HL-60 (cell line): ENCODE measurements at regions not wholly inside any gene's neighbourhood (a gene's known extent, or its start where the extent isn't known, plus 50 kb on each side); places are given as distances from the start of the nearest gene placed in this dataset.

Experiments
- CTCF ChIP-seq: IDR thresholded peaks from one replicate; pipeline ENCODE4 v1.5.1; 2011; ENCODE audit warnings: low read length, control low read depth, inconsistent platforms; ENCODE audit not compliant: insufficient read depth
- GABPA ChIP-seq: IDR thresholded peaks from 2 replicates; pipeline ENCODE4 v1.6.1; 2012; ENCODE audit warnings: low read depth
- POLR2AphosphoS5 ChIP-seq: IDR thresholded peaks from 2 replicates; pipeline ENCODE4 v1.6.1; 2012; ENCODE audit warnings: low read depth
- REST ChIP-seq: IDR thresholded peaks from 2 replicates; pipeline ENCODE4 v1.6.1; 2012; ENCODE audit warnings: low read depth; ENCODE audit not compliant: insufficient replicate concordance
- SPI1 ChIP-seq: IDR thresholded peaks from 2 replicates; pipeline ENCODE4 v1.6.1; 2012; ENCODE audit warnings: low read depth, mild to moderate bottlenecking, borderline replicate concordance

GRCh38 chr3:180280555-180280954, 243.8 kb upstream of the PEX5L start:
- TF ChIP-seq CTCF (no peak), POLR2AphosphoS5 (no peak), REST (no peak), GABPA (no peak), SPI1 (no peak)
